Glutamatergic neuron (in vitro differentiated cells): ENCODE measurements at regions not wholly inside any gene's neighbourhood (a gene's known extent, or its start where the extent isn't known, plus 50 kb on each side); places are given as distances from the start of the nearest gene placed in this dataset.

ENCODE experiments used
- DNase-seq: peaks from one replicate; pipeline ENCODE4 v3.0.0; 2022
- H3K27ac Mint-ChIP-seq: one replicate; pipeline ENCODE4 v1.8.0; 2020; ENCODE audit warnings: mild to moderate bottlenecking, mixed read lengths, inconsistent platforms; ENCODE audit not compliant: unreplicated experiment
- H3K27me3 Mint-ChIP-seq: one replicate; pipeline ENCODE4 v1.8.0; 2020; ENCODE audit warnings: mild to moderate bottlenecking, moderate library complexity, mixed read lengths, inconsistent platforms; ENCODE audit not compliant: unreplicated experiment
- H3K36me3 Mint-ChIP-seq: one replicate; pipeline ENCODE4 v1.8.0; 2020; ENCODE audit warnings: mild to moderate bottlenecking, mixed read lengths, inconsistent platforms; ENCODE audit not compliant: unreplicated experiment
- H3K4me1 Mint-ChIP-seq: one replicate; pipeline ENCODE4 v1.8.0; 2020; ENCODE audit warnings: mild to moderate bottlenecking, low read depth, mixed read lengths, inconsistent platforms; ENCODE audit not compliant: unreplicated experiment
- H3K4me3 Mint-ChIP-seq: one replicate; pipeline ENCODE4 v1.8.0; 2020; ENCODE audit warnings: mild to moderate bottlenecking, mixed read lengths, inconsistent platforms; ENCODE audit not compliant: unreplicated experiment
- H3K9me3 Mint-ChIP-seq: one replicate; pipeline ENCODE4 v1.8.0; 2020; ENCODE audit warnings: mild to moderate bottlenecking, moderate library complexity, mixed read lengths, inconsistent platforms; ENCODE audit not compliant: unreplicated experiment
- TF ChIP-seq, protein P1 (sequence below): fragments of 200-600 bp; sonication (generic); IDR thresholded peaks from one replicate; pipeline ENCODE4 v1.5.0; 2021; ENCODE audit not compliant: partially characterized antibody, unreplicated experiment

DNA sequence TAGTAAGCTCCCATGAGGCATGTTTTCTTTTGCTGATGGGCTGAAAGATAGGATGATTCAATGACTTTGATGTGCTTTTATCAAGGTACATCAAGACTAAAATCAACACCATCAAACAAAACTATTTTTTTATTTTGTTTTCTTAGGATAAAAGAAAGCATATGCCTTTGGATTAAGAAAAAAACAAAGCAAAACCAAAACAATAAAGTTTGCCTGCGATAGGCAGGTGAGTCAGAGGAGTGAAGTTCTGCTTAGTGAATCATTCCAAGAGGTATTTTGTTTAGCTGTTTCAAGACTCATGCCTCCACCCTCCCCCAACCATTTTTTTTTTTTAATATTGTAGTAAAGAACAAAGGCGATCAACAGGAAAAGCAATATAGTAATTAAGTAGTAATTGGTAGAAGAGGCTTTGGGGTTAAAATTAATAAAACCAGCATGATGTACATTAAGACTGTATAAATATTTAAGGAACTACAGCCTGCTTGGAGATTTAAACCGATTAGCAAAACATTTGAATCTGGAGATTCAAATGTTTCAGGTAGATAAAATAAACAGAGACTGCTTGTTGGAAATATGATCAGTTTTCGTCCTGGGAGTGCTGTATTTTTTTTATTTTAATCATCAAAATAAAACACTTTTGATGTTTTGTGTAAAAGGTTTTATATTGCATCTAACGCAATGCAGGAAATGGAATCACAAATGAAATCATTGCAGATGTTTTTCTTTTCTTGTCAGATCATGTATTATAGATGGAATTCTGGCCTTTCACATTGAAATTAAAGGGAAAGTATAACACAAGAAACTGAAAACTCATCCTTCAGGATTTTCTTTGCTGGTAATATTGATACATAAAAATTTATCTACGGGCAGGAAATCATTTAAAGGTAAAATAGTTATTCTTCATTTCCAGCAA is 482.3 kb upstream of the MANEA start:
- H3K4me1 Mint-ChIP-seq: no peaks in the 10 kb centered on the region
- H3K4me3 Mint-ChIP-seq: no peak overlapping the region
- TF ChIP-seq, protein P1, sequence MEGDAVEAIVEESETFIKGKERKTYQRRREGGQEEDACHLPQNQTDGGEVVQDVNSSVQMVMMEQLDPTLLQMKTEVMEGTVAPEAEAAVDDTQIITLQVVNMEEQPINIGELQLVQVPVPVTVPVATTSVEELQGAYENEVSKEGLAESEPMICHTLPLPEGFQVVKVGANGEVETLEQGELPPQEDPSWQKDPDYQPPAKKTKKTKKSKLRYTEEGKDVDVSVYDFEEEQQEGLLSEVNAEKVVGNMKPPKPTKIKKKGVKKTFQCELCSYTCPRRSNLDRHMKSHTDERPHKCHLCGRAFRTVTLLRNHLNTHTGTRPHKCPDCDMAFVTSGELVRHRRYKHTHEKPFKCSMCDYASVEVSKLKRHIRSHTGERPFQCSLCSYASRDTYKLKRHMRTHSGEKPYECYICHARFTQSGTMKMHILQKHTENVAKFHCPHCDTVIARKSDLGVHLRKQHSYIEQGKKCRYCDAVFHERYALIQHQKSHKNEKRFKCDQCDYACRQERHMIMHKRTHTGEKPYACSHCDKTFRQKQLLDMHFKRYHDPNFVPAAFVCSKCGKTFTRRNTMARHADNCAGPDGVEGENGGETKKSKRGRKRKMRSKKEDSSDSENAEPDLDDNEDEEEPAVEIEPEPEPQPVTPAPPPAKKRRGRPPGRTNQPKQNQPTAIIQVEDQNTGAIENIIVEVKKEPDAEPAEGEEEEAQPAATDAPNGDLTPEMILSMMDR: no peak
- H3K36me3 Mint-ChIP-seq: no peaks in the 10 kb centered on the region
- DNase-seq: no peak
- no peaks in the 10 kb centered on the region for H3K9me3 Mint-ChIP-seq
- H3K27me3 Mint-ChIP-seq: no peaks in the 10 kb centered on the region
- no peak overlapping the region for H3K27ac Mint-ChIP-seq

DNA sequence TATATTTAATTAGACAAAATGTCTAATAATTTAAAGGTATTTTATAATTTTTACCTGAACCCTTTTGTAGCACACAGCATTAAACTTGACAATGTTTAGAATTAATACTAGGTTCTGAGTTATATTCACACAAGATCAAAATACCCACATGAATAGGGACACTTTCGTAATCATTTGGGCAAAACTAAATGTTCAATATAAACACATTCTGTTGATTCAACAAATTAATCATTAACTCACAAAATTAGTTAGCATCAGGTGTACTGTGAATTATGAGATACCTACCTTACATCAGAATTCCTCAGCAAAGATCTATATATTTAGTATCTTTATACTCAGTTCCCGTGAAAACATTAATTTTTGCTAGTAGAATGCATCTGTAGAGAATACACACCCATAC is 481.5 kb upstream of the MANEA start:
- no peaks in the 10 kb centered on the region for H3K9me3 Mint-ChIP-seq
- TF ChIP-seq, protein P1: no peak
- H3K4me3 Mint-ChIP-seq: no peak overlapping the region
- no peaks in the 10 kb centered on the region for H3K27me3 Mint-ChIP-seq
- DNase-seq: no peak
- no peaks in the 10 kb centered on the region for H3K36me3 Mint-ChIP-seq
- no peaks in the 10 kb centered on the region for H3K4me1 Mint-ChIP-seq
- H3K27ac Mint-ChIP-seq: no peak overlapping the region

GRCh38 chr6:95099410-95099809 is 477.9 kb upstream of the MANEA start:
- Mint-ChIP-seq H3K27me3 (no peaks in the 10 kb centered on the region), H3K9me3 (no peaks in the 10 kb centered on the region), H3K4me3 (no peak overlapping the region), H3K27ac (no peak overlapping the region), H3K36me3 (no peaks in the 10 kb centered on the region), H3K4me1 (no peaks in the 10 kb centered on the region)
- no peak for DNase-seq
- TF ChIP-seq, protein P1: no peak

DNA sequence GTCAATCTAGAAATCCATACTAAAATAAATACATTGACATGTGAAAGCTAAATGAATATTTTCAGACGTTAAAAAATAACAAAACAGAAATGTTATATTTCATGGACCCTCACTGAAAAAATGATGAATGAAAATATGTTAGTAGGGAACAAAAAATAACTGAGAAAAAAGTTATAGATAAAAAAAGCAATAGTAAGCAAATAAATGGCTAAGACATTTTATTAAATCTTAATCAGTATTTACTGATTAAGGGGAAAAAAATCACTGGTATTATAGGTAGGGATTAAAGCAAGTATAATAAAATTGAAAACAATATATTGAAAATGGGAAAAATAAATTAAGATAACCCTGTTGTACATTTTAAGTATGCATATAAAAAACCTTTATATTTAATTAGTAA is 468.1 kb upstream of the MANEA start:
- Mint-ChIP-seq H3K36me3 (no peaks in the 10 kb centered on the region), H3K9me3 (peaks cover 1% of the 10 kb centered on the region), H3K27ac (no peak overlapping the region), H3K4me1 (no peaks in the 10 kb centered on the region), H3K4me3 (no peak overlapping the region), H3K27me3 (no peaks in the 10 kb centered on the region)
- TF ChIP-seq, protein P1: no peak
- no peak for DNase-seq

GRCh38 chr6:95110767-95111166 is 466.6 kb upstream of the MANEA start:
- peaks cover 1% of the 10 kb centered on the region for H3K9me3 Mint-ChIP-seq

More at GRCh38 chr6:95110767-95111166, 466.6 kb upstream of the MANEA start:
- no peaks in the 10 kb centered on the region for H3K27me3 Mint-ChIP-seq
- H3K4me3 Mint-ChIP-seq: no peak overlapping the region
- TF ChIP-seq, protein P1: no peak
- H3K4me1 Mint-ChIP-seq: no peaks in the 10 kb centered on the region
- DNase-seq: no peak
- H3K36me3 Mint-ChIP-seq: no peaks in the 10 kb centered on the region
- H3K27ac Mint-ChIP-seq: no peak overlapping the region
